Upper lobe of right lung (tissue), 1 donor: ENCODE measurements at regions not wholly inside any gene's neighbourhood (a gene's known extent, or its start where the extent isn't known, plus 50 kb on each side); places are given as distances from the start of the nearest gene placed in this dataset.

ENCODE experiments used
- ATAC-seq: fragments of 200-7000 bp; cut with Tn5 transposase; one replicate; pipeline ENCODE4 v1.9.1; 2020; ENCODE audit warnings: mild to moderate bottlenecking, moderate library complexity
- DNase-seq: peaks from one replicate; pipeline ENCODE4 v3.0.0-alpha.2; 2020
- H3K27ac ChIP-seq: fragments of 200-600 bp; one replicate; pipeline ENCODE4 v1.8.0; 2022
- H3K27me3 ChIP-seq: fragments of 200-600 bp; one replicate; pipeline ENCODE4 v1.8.0; 2022; ENCODE audit warnings: mild to moderate bottlenecking
- H3K36me3 ChIP-seq: fragments of 200-600 bp; one replicate; pipeline ENCODE4 v1.8.0; 2022
- H3K4me1 ChIP-seq: fragments of 200-600 bp; one replicate; pipeline ENCODE4 v1.8.0; 2022
- H3K4me3 ChIP-seq: fragments of 200-600 bp; one replicate; pipeline ENCODE4 v1.8.0; 2022; ENCODE audit warnings: mild to moderate bottlenecking
- H3K9me3 ChIP-seq: fragments of 200-600 bp; one replicate; pipeline ENCODE4 v1.8.0; 2022
- CTCF ChIP-seq: fragments of 200-600 bp; IDR thresholded peaks from one replicate; pipeline ENCODE4 v1.8.0; 2022; ENCODE audit warnings: antibody characterized with exemption
- intact Hi-C: fragments of 100-400 bp; cut with DNase I; formaldehyde crosslinking; loops from one replicate; pipeline ENCODE4 v1.11.0; 2022
- donor health status: DM: no; HTN: yes; CAD: no; lungs with severe emphysema.

- intact Hi-C loops: no loop called here
- H3K27me3 ChIP-seq: no peaks in the 10 kb centered on the region
- ATAC-seq: no peak
- H3K36me3 ChIP-seq: no peaks in the 10 kb centered on the region
- DNase-seq: no peak
- no peak overlapping the region for H3K27ac ChIP-seq
- no peaks in the 10 kb centered on the region for H3K4me1 ChIP-seq
- TF ChIP-seq CTCF: no peak
- no peak overlapping the region for H3K4me3 ChIP-seq
- no peaks in the 10 kb centered on the region for H3K9me3 ChIP-seq
Measured at GRCh38 chr2:101571951-101572350, 97.0 kb upstream of the RFX8 start.

- no peak overlapping the region for H3K27ac ChIP-seq
- TF ChIP-seq CTCF: no peak
- intact Hi-C loops: no loop called here
- no peaks in the 10 kb centered on the region for H3K4me1 ChIP-seq
- ATAC-seq (no peak), DNase-seq (no peak)
- no peaks in the 10 kb centered on the region for H3K9me3 ChIP-seq
- H3K27me3 ChIP-seq: no peaks in the 10 kb centered on the region
- no peak overlapping the region for H3K4me3 ChIP-seq
- no peaks in the 10 kb centered on the region for H3K36me3 ChIP-seq
Measured at GRCh38 chr2:101569886-101570520, 95.1 kb upstream of the RFX8 start.

- no peak overlapping the region for H3K27ac ChIP-seq
- ATAC-seq: no peak
- no peaks in the 10 kb centered on the region for H3K36me3 ChIP-seq
- H3K27me3 ChIP-seq: no peaks in the 10 kb centered on the region
- H3K4me3 ChIP-seq: no peak overlapping the region
- TF ChIP-seq CTCF: no peak
- DNase-seq: no peak
- H3K9me3 ChIP-seq: no peaks in the 10 kb centered on the region
- H3K4me1 ChIP-seq: no peaks in the 10 kb centered on the region
- intact Hi-C loops: no loop called here
Measured at GRCh38 chr2:101568969-101569368, 94.1 kb upstream of the RFX8 start.

GRCh38 chr2:101566632-101567228 is 91.8 kb upstream of the RFX8 start:
- no peaks in the 10 kb centered on the region for H3K4me1 ChIP-seq
- ATAC-seq (no peak), DNase-seq (no peak)
- H3K36me3 ChIP-seq: no peaks in the 10 kb centered on the region
- intact Hi-C loops: no loop called here
- H3K9me3 ChIP-seq: no peaks in the 10 kb centered on the region
- TF ChIP-seq CTCF: no peak
- H3K4me3 ChIP-seq: no peak overlapping the region
- no peak overlapping the region for H3K27ac ChIP-seq
- no peaks in the 10 kb centered on the region for H3K27me3 ChIP-seq

GRCh38 chr2:101563849-101564248 is 88.9 kb upstream of the RFX8 start:
- H3K27ac ChIP-seq: no peak overlapping the region
- no peaks in the 10 kb centered on the region for H3K27me3 ChIP-seq
- DNase-seq (no peak), ATAC-seq (no peak)
- H3K4me1 ChIP-seq: peaks cover 9% of the 10 kb centered on the region
- H3K4me3 ChIP-seq: no peak overlapping the region
- TF ChIP-seq CTCF: no peak
- no peaks in the 10 kb centered on the region for H3K36me3 ChIP-seq
- intact Hi-C loops: no loop called here
- H3K9me3 ChIP-seq: no peaks in the 10 kb centered on the region
